ENCODE measurements at regions not wholly inside any gene's neighbourhood (a gene's known extent, or its start where the extent isn't known, plus 50 kb on each side); places are given as distances from the start of the nearest gene placed in this dataset.

GRCh38 chr11:128195756-128196155, 391.6 kb downstream of the ETS1 start:
- Histone ChIP-seq H3K9me3 (ENCODE audit: control insufficient read depth in 3 of 3, low read length in 3 of 3) (no peaks in the 10 kb centered on the region), H3K36me3 (ENCODE audit: control insufficient read depth in 3 of 3, insufficient read depth in 3 of 3, low read length in 3 of 3) (no peaks in the 10 kb centered on the region), H3K4me3 (ENCODE audit: low read length in 3 of 3) (no peak overlapping the region), H3K27ac (ENCODE audit: low read depth, low read length) (no peak overlapping the region), H3K27me3 (ENCODE audit: control insufficient read depth in 3 of 3, insufficient read depth in 3 of 3, low read length in 3 of 3) (no peaks in the 10 kb centered on the region), H3K4me1 (ENCODE audit: control insufficient read depth in 3 of 3, insufficient read depth in 3 of 3, low read length in 3 of 3) (no peaks in the 10 kb centered on the region), H3K9ac (ENCODE audit: low read depth in 1 of 3, low read length in 3 of 3) (no peak overlapping the region)

GRCh38 chr11:128195057-128195751, 392.2 kb downstream of the ETS1 start:
- H3K9me3 ChIP-seq (ENCODE audit: control insufficient read depth in 3 of 3, low read length in 3 of 3) = no peaks in the 10 kb centered on the region
- H3K27ac ChIP-seq (ENCODE audit: low read depth, low read length) = no peak overlapping the region
- H3K27me3 ChIP-seq (ENCODE audit: control insufficient read depth in 3 of 3, insufficient read depth in 3 of 3, low read length in 3 of 3) = no peaks in the 10 kb centered on the region
- no peak overlapping the region for H3K4me3 ChIP-seq (ENCODE audit: low read length in 3 of 3)
- H3K36me3 ChIP-seq (ENCODE audit: control insufficient read depth in 3 of 3, insufficient read depth in 3 of 3, low read length in 3 of 3) = no peaks in the 10 kb centered on the region
- no peak overlapping the region for H3K9ac ChIP-seq (ENCODE audit: low read depth in 1 of 3, low read length in 3 of 3)
- H3K4me1 ChIP-seq (ENCODE audit: control insufficient read depth in 3 of 3, insufficient read depth in 3 of 3, low read length in 3 of 3) = no peaks in the 10 kb centered on the region

GRCh38 chr11:128194216-128194615, 393.1 kb downstream of the ETS1 start:
- no peak overlapping the region for H3K9ac ChIP-seq (ENCODE audit: low read depth in 1 of 3, low read length in 3 of 3)
- no peaks in the 10 kb centered on the region for H3K27me3 ChIP-seq (ENCODE audit: control insufficient read depth in 3 of 3, insufficient read depth in 3 of 3, low read length in 3 of 3)
- H3K4me3 ChIP-seq (ENCODE audit: low read length in 3 of 3) = no peak overlapping the region
- no peaks in the 10 kb centered on the region for H3K4me1 ChIP-seq (ENCODE audit: control insufficient read depth in 3 of 3, insufficient read depth in 3 of 3, low read length in 3 of 3)
- H3K9me3 ChIP-seq (ENCODE audit: control insufficient read depth in 3 of 3, low read length in 3 of 3) = no peaks in the 10 kb centered on the region
- H3K27ac ChIP-seq (ENCODE audit: low read depth, low read length) = no peak overlapping the region
- no peaks in the 10 kb centered on the region for H3K36me3 ChIP-seq (ENCODE audit: control insufficient read depth in 3 of 3, insufficient read depth in 3 of 3, low read length in 3 of 3)

GRCh38 chr11:128193615-128194014, 393.7 kb downstream of the ETS1 start:
- Histone ChIP-seq H3K4me1 (ENCODE audit: control insufficient read depth in 3 of 3, insufficient read depth in 3 of 3, low read length in 3 of 3) (no peaks in the 10 kb centered on the region), H3K27ac (ENCODE audit: low read depth, low read length) (no peak overlapping the region), H3K27me3 (ENCODE audit: control insufficient read depth in 3 of 3, insufficient read depth in 3 of 3, low read length in 3 of 3) (no peaks in the 10 kb centered on the region), H3K36me3 (ENCODE audit: control insufficient read depth in 3 of 3, insufficient read depth in 3 of 3, low read length in 3 of 3) (no peaks in the 10 kb centered on the region), H3K9me3 (ENCODE audit: control insufficient read depth in 3 of 3, low read length in 3 of 3) (no peaks in the 10 kb centered on the region), H3K9ac (ENCODE audit: low read depth in 1 of 3, low read length in 3 of 3) (no peak overlapping the region), H3K4me3 (ENCODE audit: low read length in 3 of 3) (no peak overlapping the region)

GRCh38 chr11:128190312-128190711, 397.0 kb downstream of the ETS1 start:
- Histone ChIP-seq H3K36me3 (ENCODE audit: control insufficient read depth in 3 of 3, insufficient read depth in 3 of 3, low read length in 3 of 3) (no peaks in the 10 kb centered on the region), H3K27ac (ENCODE audit: low read depth, low read length) (no peak overlapping the region), H3K9ac (ENCODE audit: low read depth in 1 of 3, low read length in 3 of 3) (no peak overlapping the region), H3K27me3 (ENCODE audit: control insufficient read depth in 3 of 3, insufficient read depth in 3 of 3, low read length in 3 of 3) (no peaks in the 10 kb centered on the region), H3K9me3 (ENCODE audit: control insufficient read depth in 3 of 3, low read length in 3 of 3) (no peaks in the 10 kb centered on the region), H3K4me3 (ENCODE audit: low read length in 3 of 3) (no peak overlapping the region), H3K4me1 (ENCODE audit: control insufficient read depth in 3 of 3, insufficient read depth in 3 of 3, low read length in 3 of 3) (no peaks in the 10 kb centered on the region)

GRCh38 chr11:128189823-128190222, 397.5 kb downstream of the ETS1 start:
- Histone ChIP-seq H3K36me3 (ENCODE audit: control insufficient read depth in 3 of 3, insufficient read depth in 3 of 3, low read length in 3 of 3) (no peaks in the 10 kb centered on the region), H3K4me3 (ENCODE audit: low read length in 3 of 3) (no peak overlapping the region), H3K4me1 (ENCODE audit: control insufficient read depth in 3 of 3, insufficient read depth in 3 of 3, low read length in 3 of 3) (no peaks in the 10 kb centered on the region), H3K27ac (ENCODE audit: low read depth, low read length) (no peak overlapping the region), H3K27me3 (ENCODE audit: control insufficient read depth in 3 of 3, insufficient read depth in 3 of 3, low read length in 3 of 3) (no peaks in the 10 kb centered on the region), H3K9me3 (ENCODE audit: control insufficient read depth in 3 of 3, low read length in 3 of 3) (no peaks in the 10 kb centered on the region), H3K9ac (ENCODE audit: low read depth in 1 of 3, low read length in 3 of 3) (no peak overlapping the region)

- H3K27me3 ChIP-seq (ENCODE audit: control insufficient read depth in 3 of 3, insufficient read depth in 3 of 3, low read length in 3 of 3) = no peaks in the 10 kb centered on the region
- no peaks in the 10 kb centered on the region for H3K4me1 ChIP-seq (ENCODE audit: control insufficient read depth in 3 of 3, insufficient read depth in 3 of 3, low read length in 3 of 3)
- no peak overlapping the region for H3K4me3 ChIP-seq (ENCODE audit: low read length in 3 of 3)
- H3K9ac ChIP-seq (ENCODE audit: low read depth in 1 of 3, low read length in 3 of 3) = no peak overlapping the region
- H3K9me3 ChIP-seq (ENCODE audit: control insufficient read depth in 3 of 3, low read length in 3 of 3) = no peaks in the 10 kb centered on the region
- no peaks in the 10 kb centered on the region for H3K36me3 ChIP-seq (ENCODE audit: control insufficient read depth in 3 of 3, insufficient read depth in 3 of 3, low read length in 3 of 3)
- H3K27ac ChIP-seq (ENCODE audit: low read depth, low read length) = no peak overlapping the region
Measured at GRCh38 chr11:128188346-128189004, 398.9 kb downstream of the ETS1 start.

GRCh38 chr11:128187835-128188234, 399.5 kb downstream of the ETS1 start:
- Histone ChIP-seq H3K9me3 (ENCODE audit: control insufficient read depth in 3 of 3, low read length in 3 of 3) (no peaks in the 10 kb centered on the region), H3K27me3 (ENCODE audit: control insufficient read depth in 3 of 3, insufficient read depth in 3 of 3, low read length in 3 of 3) (no peaks in the 10 kb centered on the region), H3K4me3 (ENCODE audit: low read length in 3 of 3) (no peak overlapping the region), H3K9ac (ENCODE audit: low read depth in 1 of 3, low read length in 3 of 3) (no peak overlapping the region), H3K36me3 (ENCODE audit: control insufficient read depth in 3 of 3, insufficient read depth in 3 of 3, low read length in 3 of 3) (no peaks in the 10 kb centered on the region), H3K4me1 (ENCODE audit: control insufficient read depth in 3 of 3, insufficient read depth in 3 of 3, low read length in 3 of 3) (no peaks in the 10 kb centered on the region), H3K27ac (ENCODE audit: low read depth, low read length) (no peak overlapping the region)

GRCh38 chr11:128187377-128187776, 400.0 kb downstream of the ETS1 start:
- H3K4me1 ChIP-seq (ENCODE audit: control insufficient read depth in 3 of 3, insufficient read depth in 3 of 3, low read length in 3 of 3) = no peaks in the 10 kb centered on the region
- H3K9ac ChIP-seq (ENCODE audit: low read depth in 1 of 3, low read length in 3 of 3) = no peak overlapping the region
- no peaks in the 10 kb centered on the region for H3K9me3 ChIP-seq (ENCODE audit: control insufficient read depth in 3 of 3, low read length in 3 of 3)
- no peak overlapping the region for H3K4me3 ChIP-seq (ENCODE audit: low read length in 3 of 3)
- H3K27ac ChIP-seq (ENCODE audit: low read depth, low read length) = no peak overlapping the region
- H3K27me3 ChIP-seq (ENCODE audit: control insufficient read depth in 3 of 3, insufficient read depth in 3 of 3, low read length in 3 of 3) = no peaks in the 10 kb centered on the region
- no peaks in the 10 kb centered on the region for H3K36me3 ChIP-seq (ENCODE audit: control insufficient read depth in 3 of 3, insufficient read depth in 3 of 3, low read length in 3 of 3)

- Histone ChIP-seq H3K4me3 (ENCODE audit: low read length in 3 of 3) (no peak overlapping the region), H3K36me3 (ENCODE audit: control insufficient read depth in 3 of 3, insufficient read depth in 3 of 3, low read length in 3 of 3) (no peaks in the 10 kb centered on the region), H3K9ac (ENCODE audit: low read depth in 1 of 3, low read length in 3 of 3) (no peak overlapping the region), H3K27me3 (ENCODE audit: control insufficient read depth in 3 of 3, insufficient read depth in 3 of 3, low read length in 3 of 3) (no peaks in the 10 kb centered on the region), H3K4me1 (ENCODE audit: control insufficient read depth in 3 of 3, insufficient read depth in 3 of 3, low read length in 3 of 3) (no peaks in the 10 kb centered on the region), H3K9me3 (ENCODE audit: control insufficient read depth in 3 of 3, low read length in 3 of 3) (no peaks in the 10 kb centered on the region), H3K27ac (ENCODE audit: low read depth, low read length) (no peak overlapping the region)
Measured at GRCh38 chr11:128184981-128185380, 402.4 kb downstream of the ETS1 start.
